Testis (tissue), 2 donors: ENCODE measurements at regions not wholly inside any gene's neighbourhood (a gene's known extent, or its start where the extent isn't known, plus 50 kb on each side); places are given as distances from the start of the nearest gene placed in this dataset.

Source experiments
- DNase-seq: peaks from one replicate; pipeline ENCODE4 v3.0.0-alpha.2; 2019
- H3K27ac ChIP-seq, 2 donors: fragments of 200-600 bp; sonication (generic); one replicate each; pipeline ENCODE4 v1.5.1; 2019
- H3K27me3 ChIP-seq: fragments of 200-600 bp; sonication (generic); one replicate; pipeline ENCODE4 v1.5.1; 2019
- H3K36me3 ChIP-seq: fragments of 200-600 bp; sonication (generic); one replicate; pipeline ENCODE4 v1.5.1; 2017; ENCODE audit warnings: low read depth; ENCODE audit errors: missing control alignments
- H3K4me1 ChIP-seq: fragments of 200-600 bp; sonication (generic); one replicate; pipeline ENCODE4 v1.5.1; 2019
- H3K4me3 ChIP-seq, 2 donors: fragments of 200-600 bp; sonication (generic); one replicate each; pipeline ENCODE4 v1.5.1; 2017 to 2019
- H3K9me3 ChIP-seq: fragments of 200-600 bp; sonication (generic); one replicate; pipeline ENCODE4 v1.5.1; 2017
- POLR2A ChIP-seq: fragments of 450-650 bp; IDR thresholded peaks from one replicate; pipeline ENCODE4 v1.6.1; 2017; ENCODE audit warnings: antibody characterized with exemption, mild to moderate bottlenecking, moderate library complexity
- WGBS, 2 donors: methylation state at CpG; one replicate each; pipeline ENCODE4 v1.1.5; 2018; 5-methylcytosine and 5-hydroxymethylcytosine counted together
- intact Hi-C: fragments of 100-400 bp; cut with DNase I; formaldehyde crosslinking; loops from one replicate; pipeline ENCODE4 v1.15.1; 2023; ENCODE audit warnings: low total_unique reads
- TF ChIP-seq, protein P1 (sequence below), 3 experiments: fragments of 450-650 bp in 2 of 3; fragments of 200-600 bp in 1 of 3; sonication (generic) in 1 of 3; IDR thresholded peaks; one replicate each; pipeline ENCODE4 v1.5.1; 2016 to 2019; ENCODE audit warnings: antibody characterized with exemption in 3 of 3, mild to moderate bottlenecking in 2 of 3, moderate library complexity in 1 of 3

DNA sequence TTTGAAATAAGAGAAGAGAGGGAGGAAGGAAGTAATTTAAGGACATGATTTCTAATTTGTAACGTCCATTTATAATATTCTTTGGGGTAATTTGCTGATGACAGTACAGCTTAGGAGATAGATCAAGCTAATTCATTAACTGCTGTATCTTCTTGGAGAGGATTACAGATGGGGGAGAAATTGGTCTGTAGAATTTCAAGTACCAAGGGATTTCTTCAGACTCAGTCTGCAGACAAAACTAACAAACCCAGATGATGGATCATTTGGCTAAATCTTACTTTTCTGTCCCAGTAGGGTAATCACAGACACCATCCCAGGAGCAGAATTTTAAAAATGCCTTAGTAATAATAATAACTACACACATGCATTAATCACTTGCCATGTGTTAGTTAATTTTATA is 711.8 kb downstream of the KCNJ2 start:
- H3K36me3 ChIP-seq: no peaks in the 10 kb centered on the region
- no peak for TF ChIP-seq POLR2A
- H3K4me1 ChIP-seq: no peaks in the 10 kb centered on the region
- intact Hi-C loops: no loop called here
- no peaks in the 10 kb centered on the region for H3K27me3 ChIP-seq
- H3K4me3 ChIP-seq: no peak overlapping the region
- H3K27ac ChIP-seq: no peak overlapping the region
- no peak for DNase-seq
- WGBS, 2 donors: 19 to 26% methylated on average over 1 of the region's 1 CpG
- H3K9me3 ChIP-seq: no peaks in the 10 kb centered on the region

DNA sequence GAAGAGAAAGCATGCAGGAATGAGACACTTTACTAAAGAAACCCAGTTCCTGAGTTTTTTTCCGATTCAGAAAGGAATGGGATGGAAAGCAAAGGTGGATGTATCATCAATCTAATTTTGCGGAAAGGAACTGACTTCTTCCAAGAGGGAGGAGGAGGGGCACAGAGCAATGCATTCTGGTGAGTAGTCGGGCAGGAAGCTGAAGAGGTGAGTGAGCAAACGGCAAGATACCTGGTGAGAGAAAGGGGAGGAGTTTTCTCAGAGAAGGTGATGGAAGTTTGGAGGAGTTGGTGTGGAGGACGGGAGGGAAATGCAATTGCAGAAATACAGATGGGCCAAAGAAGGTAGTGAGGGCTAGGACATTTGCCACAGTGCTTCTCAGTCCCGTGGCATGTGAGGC is 713.2 kb downstream of the KCNJ2 start:
- WGBS, 2 donors: 68 to 73% methylated on average over 6 of the region's 6 CpGs

DNA sequence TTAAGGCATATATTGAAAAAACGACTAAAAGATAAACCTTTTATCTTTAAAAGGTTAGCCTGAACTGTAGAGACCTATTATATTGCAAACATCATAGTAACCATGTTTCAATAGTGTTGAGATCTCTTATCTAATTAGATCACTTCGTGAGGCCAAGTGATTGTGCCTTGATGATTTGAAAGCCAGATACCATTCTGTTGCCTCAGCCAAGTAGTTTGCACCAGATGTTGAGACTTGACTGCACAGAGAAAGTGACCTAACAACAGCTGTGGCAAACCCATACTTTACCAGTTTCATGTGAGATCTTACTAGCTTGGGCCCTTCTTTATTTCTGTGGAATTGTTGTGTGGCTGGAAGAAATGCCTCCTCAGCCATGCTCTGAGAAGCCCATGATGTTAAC is 717.3 kb downstream of the KCNJ2 start:
- DNase-seq: no peak
- 60 to 69% methylated on average over 2 of the region's 2 CpGs for WGBS, 2 donors
- TF ChIP-seq, protein P1, sequence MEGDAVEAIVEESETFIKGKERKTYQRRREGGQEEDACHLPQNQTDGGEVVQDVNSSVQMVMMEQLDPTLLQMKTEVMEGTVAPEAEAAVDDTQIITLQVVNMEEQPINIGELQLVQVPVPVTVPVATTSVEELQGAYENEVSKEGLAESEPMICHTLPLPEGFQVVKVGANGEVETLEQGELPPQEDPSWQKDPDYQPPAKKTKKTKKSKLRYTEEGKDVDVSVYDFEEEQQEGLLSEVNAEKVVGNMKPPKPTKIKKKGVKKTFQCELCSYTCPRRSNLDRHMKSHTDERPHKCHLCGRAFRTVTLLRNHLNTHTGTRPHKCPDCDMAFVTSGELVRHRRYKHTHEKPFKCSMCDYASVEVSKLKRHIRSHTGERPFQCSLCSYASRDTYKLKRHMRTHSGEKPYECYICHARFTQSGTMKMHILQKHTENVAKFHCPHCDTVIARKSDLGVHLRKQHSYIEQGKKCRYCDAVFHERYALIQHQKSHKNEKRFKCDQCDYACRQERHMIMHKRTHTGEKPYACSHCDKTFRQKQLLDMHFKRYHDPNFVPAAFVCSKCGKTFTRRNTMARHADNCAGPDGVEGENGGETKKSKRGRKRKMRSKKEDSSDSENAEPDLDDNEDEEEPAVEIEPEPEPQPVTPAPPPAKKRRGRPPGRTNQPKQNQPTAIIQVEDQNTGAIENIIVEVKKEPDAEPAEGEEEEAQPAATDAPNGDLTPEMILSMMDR (IDR thresholded peaks at IDR 0.05): no peak
- no peak for TF ChIP-seq POLR2A
- Histone ChIP-seq H3K27ac (no peak overlapping the region), H3K4me3 (no peak overlapping the region), H3K9me3 (no peaks in the 10 kb centered on the region), H3K4me1 (no peaks in the 10 kb centered on the region), H3K36me3 (no peaks in the 10 kb centered on the region), H3K27me3 (no peaks in the 10 kb centered on the region)
- intact Hi-C loops: no loop called here

More for the DNA sequence above, 713.2 kb downstream of the KCNJ2 start:
- H3K4me3 ChIP-seq: no peak overlapping the region
- intact Hi-C loops: no loop called here
- H3K27me3 ChIP-seq: no peaks in the 10 kb centered on the region
- TF ChIP-seq, protein P1 (IDR thresholded peaks at IDR 0.05): no peak
- no peak for TF ChIP-seq POLR2A
- DNase-seq: no peak
- no peaks in the 10 kb centered on the region for H3K36me3 ChIP-seq
- H3K27ac ChIP-seq: no peak overlapping the region
- H3K9me3 ChIP-seq: no peaks in the 10 kb centered on the region
- no peaks in the 10 kb centered on the region for H3K4me1 ChIP-seq

DNA sequence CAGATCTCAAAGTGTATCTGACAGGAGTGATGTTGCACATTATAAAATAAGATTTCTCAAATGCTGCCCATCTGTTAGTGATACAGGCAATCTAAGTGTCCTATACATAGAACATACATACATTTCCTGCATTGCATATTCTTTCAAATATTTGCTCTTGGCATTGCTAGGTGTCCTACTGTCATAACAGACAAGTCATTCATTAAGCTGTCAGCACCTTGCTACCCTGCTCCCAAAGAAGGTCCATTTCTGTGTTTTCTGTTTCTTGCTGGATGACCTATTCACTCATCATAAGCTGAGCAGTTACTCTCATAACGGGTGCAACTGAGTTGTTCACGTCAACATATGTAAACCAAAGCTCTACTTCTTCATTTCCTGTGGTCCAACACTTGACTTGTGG is 719.0 kb downstream of the KCNJ2 start:
- no peaks in the 10 kb centered on the region for H3K9me3 ChIP-seq
- 69 to 93% methylated on average over 2 of the region's 2 CpGs for WGBS, 2 donors

DNA sequence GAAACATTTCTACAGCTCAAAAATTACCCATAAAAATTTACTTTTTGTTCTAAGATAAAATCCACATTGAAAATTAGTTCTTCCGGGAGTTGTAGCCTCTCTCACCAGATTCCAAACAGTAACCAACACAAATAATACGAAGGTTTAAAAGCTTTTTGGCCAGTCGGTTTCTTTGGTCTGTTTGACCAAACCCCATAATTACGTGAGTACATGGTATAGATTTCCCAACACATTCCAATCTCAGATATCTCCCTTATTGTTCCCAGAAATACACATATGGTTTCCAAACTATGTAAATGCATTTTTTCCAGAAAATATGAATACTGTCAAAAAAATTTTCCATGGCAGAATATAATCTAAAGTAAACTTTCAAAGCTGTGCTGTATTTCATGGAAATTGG is 722.0 kb downstream of the KCNJ2 start:
- 71 to 74% methylated on average over 4 of the region's 4 CpGs for WGBS, 2 donors
- H3K27ac ChIP-seq: no peak overlapping the region
- no peaks in the 10 kb centered on the region for H3K4me1 ChIP-seq
- no peaks in the 10 kb centered on the region for H3K9me3 ChIP-seq
- no peaks in the 10 kb centered on the region for H3K36me3 ChIP-seq
- no peak overlapping the region for H3K4me3 ChIP-seq
- intact Hi-C loops: no loop called here
- DNase-seq: no peak
- TF ChIP-seq, protein P1 (IDR thresholded peaks at IDR 0.05): no peak
- TF ChIP-seq POLR2A: no peak
- H3K27me3 ChIP-seq: no peaks in the 10 kb centered on the region

More for the DNA sequence above, 719.0 kb downstream of the KCNJ2 start:
- intact Hi-C loops: no loop called here
- Histone ChIP-seq H3K27ac (no peak overlapping the region), H3K4me1 (no peaks in the 10 kb centered on the region), H3K27me3 (no peaks in the 10 kb centered on the region), H3K4me3 (no peak overlapping the region), H3K36me3 (no peaks in the 10 kb centered on the region)
- DNase-seq: no peak
- TF ChIP-seq, protein P1 (IDR thresholded peaks at IDR 0.05): no peak
- TF ChIP-seq POLR2A: no peak
